Vagina (tissue), 2 donors: ENCODE measurements at regions not wholly inside any gene's neighbourhood (a gene's known extent, or its start where the extent isn't known, plus 50 kb on each side); places are given as distances from the start of the nearest gene placed in this dataset.

Source experiments
- POLR2A ChIP-seq, 2 donors: fragments of 450-650 bp; IDR thresholded peaks; one replicate each; pipeline ENCODE4 v1.6.1; 2017; ENCODE audit warnings: antibody characterized with exemption in 2 of 2, mild to moderate bottlenecking in 2 of 2, moderate library complexity in 2 of 2
- POLR2AphosphoS5 ChIP-seq, 2 donors: sonication (generic); formaldehyde crosslinking; IDR thresholded peaks; one replicate each; pipeline ENCODE4 v1.9.0; 2017; ENCODE audit warnings: antibody characterized with exemption in 2 of 2, mild to moderate bottlenecking in 2 of 2, low read depth in 1 of 2; ENCODE audit not compliant: insufficient read depth in 1 of 2
- TF ChIP-seq, protein P1 (sequence below), 3 experiments: fragments of 450-650 bp in 2 of 3; fragments of 200-600 bp in 1 of 3; sonication (generic) in 1 of 3; IDR thresholded peaks; one replicate each; pipeline ENCODE4 v1.5.1; 2017 to 2019; ENCODE audit warnings: antibody characterized with exemption in 3 of 3, mild to moderate bottlenecking in 2 of 3, moderate library complexity in 2 of 3

DNA sequence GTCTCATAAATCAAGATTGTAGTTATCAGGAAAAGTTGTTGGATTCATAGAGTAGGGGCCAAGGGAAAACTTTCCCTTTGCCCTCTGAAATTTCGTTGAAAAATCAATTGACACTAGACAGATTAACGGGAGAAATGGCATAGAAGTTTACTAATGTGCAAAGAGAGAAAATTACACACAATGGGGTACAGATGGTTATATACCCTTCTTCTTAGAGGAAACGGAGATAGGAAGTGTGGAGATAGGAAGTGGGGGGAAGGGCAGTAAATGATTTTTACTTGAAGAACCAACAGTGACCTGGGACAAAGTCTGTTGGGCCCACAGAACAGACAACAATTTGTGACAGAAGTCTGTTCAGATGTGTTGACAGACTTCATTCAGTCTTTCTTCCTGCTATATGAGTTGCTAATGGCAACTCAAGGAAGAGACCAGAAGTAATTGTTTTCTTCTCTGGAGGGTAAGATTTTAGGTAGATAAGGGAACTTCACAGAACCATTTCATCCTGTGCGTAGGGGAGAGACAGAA lies 177.9 kb downstream of the C9orf152 start:
- TF ChIP-seq, protein P1, sequence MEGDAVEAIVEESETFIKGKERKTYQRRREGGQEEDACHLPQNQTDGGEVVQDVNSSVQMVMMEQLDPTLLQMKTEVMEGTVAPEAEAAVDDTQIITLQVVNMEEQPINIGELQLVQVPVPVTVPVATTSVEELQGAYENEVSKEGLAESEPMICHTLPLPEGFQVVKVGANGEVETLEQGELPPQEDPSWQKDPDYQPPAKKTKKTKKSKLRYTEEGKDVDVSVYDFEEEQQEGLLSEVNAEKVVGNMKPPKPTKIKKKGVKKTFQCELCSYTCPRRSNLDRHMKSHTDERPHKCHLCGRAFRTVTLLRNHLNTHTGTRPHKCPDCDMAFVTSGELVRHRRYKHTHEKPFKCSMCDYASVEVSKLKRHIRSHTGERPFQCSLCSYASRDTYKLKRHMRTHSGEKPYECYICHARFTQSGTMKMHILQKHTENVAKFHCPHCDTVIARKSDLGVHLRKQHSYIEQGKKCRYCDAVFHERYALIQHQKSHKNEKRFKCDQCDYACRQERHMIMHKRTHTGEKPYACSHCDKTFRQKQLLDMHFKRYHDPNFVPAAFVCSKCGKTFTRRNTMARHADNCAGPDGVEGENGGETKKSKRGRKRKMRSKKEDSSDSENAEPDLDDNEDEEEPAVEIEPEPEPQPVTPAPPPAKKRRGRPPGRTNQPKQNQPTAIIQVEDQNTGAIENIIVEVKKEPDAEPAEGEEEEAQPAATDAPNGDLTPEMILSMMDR (IDR thresholded peaks at IDR 0.05), result no peak
- TF ChIP-seq POLR2AphosphoS5 (IDR thresholded peaks at IDR 0.05; ENCODE audit: insufficient read depth in 1 of 2, low read depth in 1 of 2) (no peak), POLR2A (IDR thresholded peaks at IDR 0.05) (no peak)
